Hematopoietic multipotent progenitor cell treated with erythropoietin and hydrocortisone succinate and interleukin-3 and kit ligand, for 17 days (in vitro differentiated cells): ENCODE measurements at regions not wholly inside any gene's neighbourhood (a gene's known extent, or its start where the extent isn't known, plus 50 kb on each side); places are given as distances from the start of the nearest gene placed in this dataset.
"Not testable (repeated sequence)": the region's sequence is repeated elsewhere in the genome, so short reads cannot be mapped to it uniquely, and the experiment has no call there.

Experiments
- DNase-seq: peaks from one replicate; pipeline ENCODE4 v3.0.0-alpha.2; 2015; ENCODE audit warnings: low spot score

DNA sequence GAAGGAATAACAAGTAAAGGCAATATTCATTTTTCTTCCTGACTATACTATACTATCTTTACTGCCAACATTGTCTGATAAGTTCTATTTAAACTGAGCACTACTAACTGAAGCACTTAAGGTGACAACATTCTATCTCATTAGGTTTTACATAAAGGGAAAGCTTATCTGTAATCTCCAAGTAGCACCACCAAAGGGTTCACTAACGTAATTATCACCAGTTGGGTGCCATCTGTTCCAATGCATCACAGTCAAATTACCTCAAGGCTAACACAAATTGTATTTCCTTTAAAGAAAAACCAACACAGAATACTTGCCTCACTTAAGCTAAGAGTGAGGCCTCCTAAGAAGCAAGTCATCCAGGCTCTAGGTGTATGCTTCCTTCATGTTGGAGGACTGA is 453.8 kb downstream of the RAP2B start:
- no peak for DNase-seq

GRCh38 chr3:153617463-153617862 is 455.4 kb downstream of the RAP2B start:
- DNase-seq: no peak

- DNase-seq: no peak
Measured at GRCh38 chr3:153618176-153618575, 456.1 kb downstream of the RAP2B start.

DNA sequence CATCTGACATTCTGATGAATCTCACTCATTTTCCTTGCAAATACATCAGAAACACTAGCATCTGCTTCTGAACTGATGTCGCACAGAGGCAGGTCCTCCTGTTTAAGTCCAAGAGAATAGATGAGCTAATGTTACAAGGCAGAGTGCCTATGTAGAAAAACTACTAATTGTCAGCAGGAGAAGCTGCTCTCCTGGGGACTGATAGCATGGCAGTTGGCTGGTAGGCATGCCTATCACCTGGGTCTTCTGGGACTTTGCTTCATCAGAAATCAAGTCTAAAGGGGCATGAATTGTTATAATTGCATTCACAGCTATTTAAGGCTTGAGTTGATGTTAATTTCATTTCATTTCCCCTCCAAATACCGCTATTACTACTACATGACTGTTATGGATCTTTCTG is 457.2 kb downstream of the RAP2B start:
- DNase-seq: no peak

DNA sequence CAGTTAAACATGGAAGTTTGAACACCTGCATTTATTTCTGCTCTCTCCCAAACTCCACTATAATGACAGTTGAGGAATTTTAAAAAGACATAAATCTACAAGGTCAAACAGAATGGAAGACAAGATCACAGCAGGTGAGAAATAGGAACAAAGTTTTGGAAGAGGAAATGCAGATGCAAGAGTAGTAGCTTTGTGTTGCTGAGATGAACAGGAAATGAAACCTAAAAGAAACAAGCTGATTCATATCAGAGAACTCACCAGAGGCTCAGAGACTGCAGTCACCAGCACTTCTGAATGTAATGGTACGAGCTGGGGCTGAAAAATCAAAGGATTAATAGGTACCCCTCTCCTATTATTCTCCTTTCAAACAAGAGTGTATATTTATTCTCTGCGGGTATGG is 459.9 kb downstream of the RAP2B start:
- DNase-seq: no peak

DNA sequence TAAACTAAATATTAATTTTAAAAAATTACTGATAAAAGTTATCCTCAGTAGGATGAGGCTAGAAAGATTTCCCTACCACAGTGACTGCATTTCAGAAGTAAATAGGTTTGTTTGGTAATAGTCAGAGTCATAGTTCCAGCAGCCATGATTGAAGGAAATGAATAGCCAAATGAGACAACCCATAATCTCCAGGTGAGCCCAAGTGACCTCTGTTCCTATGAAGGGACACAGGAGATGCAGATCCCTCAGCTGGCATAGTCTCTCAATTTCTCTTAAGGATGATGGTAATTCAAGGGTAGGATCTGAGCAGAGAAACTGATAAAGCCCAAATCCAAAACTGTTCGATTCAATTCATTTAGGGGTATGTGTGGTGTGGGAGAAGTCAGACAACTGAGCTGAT is 461.8 kb downstream of the RAP2B start:
- no peak for DNase-seq

DNA sequence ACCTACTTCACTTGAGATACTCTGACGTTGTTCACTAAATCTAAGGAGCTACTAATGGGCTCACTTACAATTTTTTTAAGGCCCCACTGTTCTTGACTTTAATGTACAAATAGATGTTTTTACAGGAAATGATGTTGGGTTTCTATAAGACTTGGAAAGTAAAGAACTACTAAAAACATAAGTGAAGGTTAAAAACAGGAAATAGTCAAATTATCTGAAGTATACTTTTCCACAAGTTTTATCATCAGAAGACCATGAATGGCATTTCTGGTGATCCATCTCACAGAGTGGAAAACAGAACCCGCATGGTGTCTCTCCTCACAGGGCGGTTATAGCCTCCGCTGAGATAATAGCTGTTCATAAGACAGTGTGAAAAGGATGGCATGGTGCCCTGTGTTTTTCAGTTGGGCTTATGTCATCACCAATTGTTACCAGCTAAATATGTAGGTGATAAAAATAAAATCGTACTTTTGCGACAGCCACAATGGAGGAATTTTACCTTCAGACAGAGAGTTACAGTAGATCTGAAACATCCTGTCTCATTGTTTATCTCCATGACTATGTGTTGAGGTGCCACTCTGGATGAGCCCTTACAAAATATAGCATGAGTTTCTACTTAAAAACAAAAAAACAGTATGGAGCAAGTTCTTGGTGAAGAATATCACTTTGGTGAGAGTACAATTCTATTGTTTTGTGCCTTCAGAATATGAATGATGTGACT is 462.4 kb downstream of the RAP2B start:
- no peak for DNase-seq

DNA sequence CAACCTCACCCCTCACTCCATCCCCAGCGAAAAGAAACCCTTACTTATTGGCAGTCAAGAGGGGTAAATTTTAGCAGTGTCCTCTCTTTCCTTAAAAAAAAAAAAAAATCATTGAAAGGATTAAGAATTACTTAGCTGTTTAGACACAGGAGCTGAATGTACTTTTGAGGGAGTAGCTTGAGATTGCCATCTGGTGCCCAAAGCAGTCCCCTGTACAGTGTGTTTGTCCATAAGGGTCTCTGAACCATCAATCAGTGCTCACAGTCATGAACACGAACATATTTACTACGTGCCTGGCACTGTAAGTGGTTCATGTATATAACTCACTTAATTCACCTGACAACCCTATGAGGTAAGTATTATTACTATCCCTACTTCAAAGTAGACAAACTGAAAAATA is 463.5 kb downstream of the RAP2B start:
- DNase-seq: no peak

- no peak for DNase-seq
Measured at GRCh38 chr3:153626158-153626557, 464.1 kb downstream of the RAP2B start.

- no peak for DNase-seq
Measured at GRCh38 chr3:153628591-153628990, 466.6 kb downstream of the RAP2B start.

- no peak for DNase-seq
Measured at GRCh38 chr3:153629148-153629547, 467.1 kb downstream of the RAP2B start.

DNA sequence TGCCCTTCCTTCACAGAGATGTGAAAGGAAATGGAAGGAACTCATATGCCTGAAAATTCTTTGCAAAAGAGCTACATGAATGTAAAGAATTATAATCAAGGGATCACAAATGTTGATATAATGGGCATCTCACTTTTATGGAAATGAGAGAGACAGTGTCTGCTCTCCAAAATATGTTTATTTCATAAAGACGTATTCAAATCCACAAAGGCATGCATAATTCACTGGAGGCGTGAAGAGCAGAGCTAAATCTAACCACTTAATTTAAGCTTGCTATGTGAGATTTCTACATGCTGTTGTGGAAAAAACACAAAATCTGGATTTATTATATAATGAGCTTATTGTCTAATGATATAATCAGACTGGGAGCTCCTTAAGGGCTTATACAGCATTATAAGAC is 469.1 kb downstream of the RAP2B start:
- no peak for DNase-seq

DNA sequence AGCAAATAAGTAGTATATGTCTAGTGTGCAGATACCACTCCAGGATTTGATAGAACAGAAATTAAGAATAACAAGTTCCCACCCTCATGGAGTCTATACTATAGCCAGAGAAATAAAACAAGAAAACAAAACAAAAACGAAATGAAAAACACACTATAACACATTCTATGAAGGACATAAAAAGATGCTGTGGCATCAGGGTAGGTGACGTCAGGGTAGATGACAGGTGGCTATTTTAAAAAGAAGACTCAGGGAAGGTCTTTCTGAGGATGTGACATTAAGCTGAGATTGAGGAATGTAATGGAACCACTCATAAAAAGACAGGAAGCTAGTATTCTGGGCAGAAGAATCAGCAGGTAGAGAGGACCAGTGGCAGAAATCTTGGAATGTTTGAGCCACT is 469.6 kb downstream of the RAP2B start:
- no peak for DNase-seq

DNA sequence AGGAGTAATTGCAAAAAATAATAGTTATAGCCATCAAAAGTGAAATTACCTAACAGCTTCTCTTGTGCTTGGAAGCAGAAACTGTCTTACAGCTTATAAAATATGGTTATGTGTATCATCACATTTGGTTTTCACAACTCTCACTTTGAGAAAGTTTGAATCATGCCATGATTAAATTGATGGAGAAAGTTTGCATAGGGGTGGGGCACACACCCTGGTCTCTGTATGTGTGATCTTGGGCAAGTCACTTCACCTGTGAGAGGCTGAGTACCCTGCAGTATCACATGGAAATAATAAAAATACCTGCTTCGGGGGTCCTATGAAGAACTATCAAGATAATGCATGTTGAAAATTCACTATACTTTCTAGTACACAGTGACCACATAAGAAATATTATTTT is 471.4 kb downstream of the RAP2B start:
- DNase-seq: no peak

DNA sequence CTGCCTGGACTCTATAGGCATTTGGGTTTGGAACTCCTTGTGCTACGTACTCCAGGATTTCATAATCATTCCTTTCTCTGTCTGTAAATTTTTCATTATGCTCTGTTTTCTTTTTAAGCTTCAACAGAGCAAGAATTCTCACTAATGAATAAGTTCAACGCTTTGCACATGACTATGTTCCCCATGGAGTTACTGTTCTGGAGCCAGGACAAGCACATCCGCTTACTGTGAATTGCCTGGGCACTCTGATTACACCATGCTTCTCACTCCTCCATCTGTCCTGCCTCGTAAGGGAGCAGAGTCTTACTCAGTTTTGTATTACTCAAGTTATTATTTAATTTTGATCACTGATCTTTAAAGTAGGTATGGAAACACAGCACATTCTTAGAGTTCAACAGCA is 472.7 kb downstream of the RAP2B start:
- no peak for DNase-seq

- no peak for DNase-seq
Measured at GRCh38 chr3:153639631-153640030, 477.6 kb downstream of the RAP2B start.

DNA sequence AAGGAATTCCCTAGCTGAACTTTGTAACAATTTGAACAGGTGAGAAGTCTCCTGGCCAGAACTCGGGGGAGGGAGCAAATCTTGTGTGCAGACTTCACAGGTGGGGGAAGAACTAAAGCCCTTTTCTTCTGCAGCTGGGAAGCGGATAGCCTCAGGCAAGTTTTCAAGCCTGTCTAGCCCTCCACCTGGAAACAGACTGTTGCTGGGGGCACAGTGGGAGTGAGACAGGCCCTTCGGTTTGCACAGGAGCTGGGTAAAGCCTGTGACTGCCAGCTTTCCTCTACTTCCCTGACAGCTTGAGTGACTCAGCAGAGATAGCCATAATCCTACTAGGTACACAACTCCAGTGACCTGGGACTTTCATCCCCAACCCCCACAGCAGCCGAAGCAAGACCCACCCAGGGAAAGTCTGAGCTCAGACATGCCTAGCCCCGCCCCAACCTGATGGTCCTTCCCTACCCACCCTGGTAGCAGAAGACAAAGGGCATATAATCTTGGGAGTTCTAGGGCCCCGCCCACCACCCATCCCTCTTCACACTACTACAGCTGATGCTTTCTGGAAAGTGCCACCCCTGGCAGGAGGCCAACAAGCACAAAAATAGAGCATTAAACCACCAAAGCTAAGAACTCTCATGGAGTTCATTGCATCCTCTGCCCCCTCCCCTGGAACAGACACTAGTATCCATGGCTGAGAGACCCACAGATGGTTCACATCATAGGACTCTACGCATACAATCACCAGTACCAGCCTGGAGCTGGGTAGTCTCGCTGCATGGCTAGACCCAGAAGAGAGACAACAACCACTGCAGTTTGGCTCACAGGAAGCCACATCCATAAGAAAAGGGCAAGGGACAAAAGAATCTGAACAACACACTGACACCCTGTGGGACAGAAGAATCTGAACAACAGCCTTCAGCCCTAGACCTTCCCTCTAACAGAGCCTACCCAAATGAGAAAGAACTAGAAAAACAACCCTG is 479.0 kb downstream of the RAP2B start:
- DNase-seq: no peak

- DNase-seq: not testable (repeated sequence)
Measured at GRCh38 chr3:153642576-153642975, 478.6 kb upstream of the ARHGEF26 start.

DNA sequence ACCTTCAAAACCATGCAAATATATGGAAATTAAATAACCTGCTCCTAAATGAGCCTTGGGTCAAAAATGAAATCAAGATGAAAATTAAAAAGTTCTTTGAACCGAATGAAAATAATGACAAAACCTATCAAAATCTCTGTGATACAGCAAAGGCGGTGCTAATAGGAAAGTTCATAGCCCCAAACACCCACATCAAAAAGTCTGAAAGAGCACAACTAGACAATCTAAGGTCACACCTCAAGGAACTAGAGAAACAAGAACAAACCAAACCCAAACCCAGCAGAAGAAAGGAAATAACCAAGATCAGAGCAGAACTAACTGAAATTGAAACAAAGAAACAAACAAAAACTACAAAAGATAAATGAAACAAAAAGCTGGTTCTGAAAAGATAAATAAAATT is 477.7 kb upstream of the ARHGEF26 start:
- not testable (repeated sequence) for DNase-seq

GRCh38 chr3:153649286-153649839 is 471.8 kb upstream of the ARHGEF26 start:
- DNase-seq: no peak

- DNase-seq: no peak
Measured at GRCh38 chr3:153652076-153652475, 469.1 kb upstream of the ARHGEF26 start.

GRCh38 chr3:153657046-153657445 is 464.1 kb upstream of the ARHGEF26 start:
- no peak for DNase-seq

GRCh38 chr3:153657461-153657860 is 463.7 kb upstream of the ARHGEF26 start:
- no peak for DNase-seq
